ENCODE measurements at regions not wholly inside any gene's neighbourhood (a gene's known extent, or its start where the extent isn't known, plus 50 kb on each side); places are given as distances from the start of the nearest gene placed in this dataset.
"Not testable (repeated sequence)": the region's sequence is repeated elsewhere in the genome, so short reads cannot be mapped to it uniquely, and the experiment has no call there.

- H3K4me3 ChIP-seq; DNase-seq; H3K4me1 ChIP-seq; intact Hi-C loops (cut with DNase I); H3K36me3 ChIP-seq; H3K27ac ChIP-seq; H3K9me3 ChIP-seq; H3K27me3 ChIP-seq; ATAC-seq: not testable (repeated sequence)
- 61 to 70% (median 67%) methylated on average over 13 of the region's 13 CpGs for WGBS, 4 donors
Measured at GRCh38 chr1:78203410-78203982, 157.7 kb downstream of the GIPC2 start.

GRCh38 chr1:78210175-78210574 is 164.4 kb downstream of the GIPC2 start:
- ATAC-seq (no peak), DNase-seq (no peak)
- peaks cover 0 to 11% (median 0%) of the 10 kb centered on the region in 12 donors for H3K9me3 ChIP-seq
- no peak overlapping the region for H3K4me3 ChIP-seq
- intact Hi-C loops (cut with DNase I), result no loop called here
- no peak overlapping the region for H3K27ac ChIP-seq
- H3K27me3 ChIP-seq, result no peaks in the 10 kb centered on the region
- no peaks in the 10 kb centered on the region for H3K36me3 ChIP-seq
- TF ChIP-seq POLR2A (IDR thresholded peaks at IDR 0.05) (no peak), CTCF (IDR thresholded peaks at IDR 0.05) (no peak)
- H3K4me1 ChIP-seq, result no peaks in the 10 kb centered on the region

- no peaks in the 10 kb centered on the region for H3K4me1 ChIP-seq
- H3K27ac ChIP-seq, result no peak overlapping the region
- TF ChIP-seq POLR2A (IDR thresholded peaks at IDR 0.05) (no peak), CTCF (IDR thresholded peaks at IDR 0.05) (no peak)
- intact Hi-C loops (cut with DNase I), result no loop called here
- H3K27me3 ChIP-seq, result no peaks in the 10 kb centered on the region
- ATAC-seq, result no peak
- DNase-seq, result no peak
- H3K4me3 ChIP-seq, result no peak overlapping the region
- WGBS, 4 donors, result 63 to 82% (median 81%) methylated on average over 3 to 7 of the region's 7 CpGs
- no peaks in the 10 kb centered on the region for H3K36me3 ChIP-seq
- peaks cover 0 to 24% (median 2%) of the 10 kb centered on the region in 12 donors for H3K9me3 ChIP-seq
Measured at GRCh38 chr1:78211483-78212092, 165.8 kb downstream of the GIPC2 start.

GRCh38 chr1:78214334-78214733 is 168.6 kb downstream of the GIPC2 start:
- TF ChIP-seq POLR2A (IDR thresholded peaks at IDR 0.05) (no peak), CTCF (IDR thresholded peaks at IDR 0.05) (no peak)
- Histone ChIP-seq H3K4me3 (no peak overlapping the region), H3K27ac (no peak overlapping the region), H3K4me1 (no peaks in the 10 kb centered on the region), H3K36me3 (no peaks in the 10 kb centered on the region), H3K27me3 (no peaks in the 10 kb centered on the region), H3K9me3 (peaks cover 0 to 41% (median 2%) of the 10 kb centered on the region in 12 donors)
- WGBS, 4 donors, result 72 to 86% (median 85%) methylated on average over 4 of the region's 4 CpGs
- DNase-seq (no peak), ATAC-seq (no peak)
- intact Hi-C loops (cut with DNase I), result no loop called here

All from heart left ventricle (tissue), 16 donors.